ACHN (cell line): ENCODE measurements at regions not wholly inside any gene's neighbourhood (a gene's known extent, or its start where the extent isn't known, plus 50 kb on each side); places are given as distances from the start of the nearest gene placed in this dataset.

Source experiments
- DNase-seq: peaks from one replicate; pipeline ENCODE4 v3.0.0-alpha.2; 2015
- in situ Hi-C: cut with HindIII; loops from 2 replicates; pipeline ENCODE4 v1.10.0; 2017; ENCODE audit warnings: low sequenced_read_pairs, low pct_ligation_motif_present, low pct_unique_long_range_greater_than_20kb

DNA sequence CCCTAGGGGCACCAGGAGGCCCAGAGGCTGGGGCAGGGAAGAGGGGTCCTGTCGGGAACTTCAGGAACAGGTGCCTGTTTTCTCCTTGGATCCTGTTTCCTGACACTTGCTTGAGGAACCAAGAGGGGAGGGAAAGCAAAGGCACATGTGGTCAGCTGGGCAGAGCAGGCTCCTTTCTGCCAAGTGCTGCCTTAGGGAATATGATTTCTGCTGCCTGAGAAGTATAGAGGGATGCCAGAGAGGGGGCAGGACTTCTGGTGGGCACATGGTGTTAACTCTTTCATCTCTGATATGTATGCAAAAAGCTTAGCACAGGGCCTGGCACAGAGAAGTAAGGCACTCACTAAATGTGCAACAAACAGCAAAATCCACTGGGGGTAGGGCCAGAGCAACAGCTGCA, 51.2 kb upstream of the PJA1 start:
- DNase-seq = no peak
- in situ Hi-C loops = no loop called here

DNA sequence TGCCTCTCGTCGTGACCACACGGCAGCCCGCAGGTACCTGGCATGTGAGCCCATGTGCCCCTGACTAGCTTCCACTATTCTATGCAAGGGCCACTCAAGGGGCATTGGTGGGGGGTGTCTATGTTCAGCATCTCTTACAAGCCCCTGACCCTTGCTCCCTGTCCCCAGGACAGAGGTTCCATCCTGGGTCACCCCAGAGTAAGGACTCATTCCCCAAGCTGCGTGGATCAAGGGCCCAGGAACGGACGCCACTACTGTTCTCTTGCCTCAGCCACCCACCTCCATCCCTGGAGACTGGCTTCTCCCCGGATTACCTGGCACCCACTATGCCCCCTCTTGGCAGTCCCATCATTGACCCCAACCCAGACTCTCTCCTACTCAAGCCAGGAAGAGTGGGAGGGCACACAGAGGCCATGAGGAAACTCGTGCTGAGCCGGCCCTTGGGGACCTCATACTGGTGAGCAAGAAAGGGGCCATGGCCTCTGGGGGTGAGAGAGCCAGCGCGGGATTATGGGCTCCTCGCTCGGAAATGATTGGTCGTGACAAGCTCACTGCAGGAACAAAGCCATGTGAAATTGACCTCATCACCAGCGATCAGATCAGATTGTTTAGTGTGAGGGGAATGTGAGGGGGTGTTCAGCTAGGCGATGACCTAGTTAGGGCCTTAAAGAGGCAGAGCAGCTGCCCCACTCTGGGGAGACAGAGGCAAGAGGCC, 50.1 kb upstream of the PJA1 start:
- in situ Hi-C loops = no loop called here

More for the DNA sequence above, 50.1 kb upstream of the PJA1 start:
- DNase-seq = no peak
